PFSK-1 (cell line): ENCODE measurements at regions not wholly inside any gene's neighbourhood (a gene's known extent, or its start where the extent isn't known, plus 50 kb on each side); places are given as distances from the start of the nearest gene placed in this dataset.

ENCODE experiments used
- FOXP2 ChIP-seq: optimal IDR thresholded peaks from 2 replicates; pipeline ENCODE3; 2011; ENCODE audit warnings: borderline replicate concordance, control low read depth, inconsistent platforms; ENCODE audit not compliant: insufficient read depth; ENCODE audit errors: extremely low read length, extremely low read depth
- POLR2AphosphoS5 ChIP-seq: IDR thresholded peaks from 2 replicates; pipeline ENCODE4 v1.6.1; 2012; ENCODE audit warnings: low read depth, mild to moderate bottlenecking, control low read depth, low read length, moderate library complexity
- SIN3A ChIP-seq: IDR thresholded peaks from 2 replicates; pipeline ENCODE4 v1.6.1; 2012; ENCODE audit warnings: mild to moderate bottlenecking, low read length, moderate library complexity, borderline replicate concordance; ENCODE audit not compliant: insufficient read depth
- TAF1 ChIP-seq: IDR thresholded peaks from 2 replicates; pipeline ENCODE4 v1.6.1; 2012; ENCODE audit warnings: low read length, control low read depth, borderline replicate concordance; ENCODE audit not compliant: insufficient read depth
- TF ChIP-seq, protein P1 (sequence below), 2 experiments: IDR thresholded peaks; 2 replicates each; pipeline versions ENCODE4 v1.6.1 to v1.8.0; 2011 to 2012; ENCODE audit warnings: low read depth in 2 of 2, low read length in 2 of 2, control low read depth in 1 of 2, inconsistent platforms in 1 of 2, mild to moderate bottlenecking in 1 of 2, moderate library complexity in 1 of 2; ENCODE audit not compliant: insufficient read depth in 1 of 2

DNA sequence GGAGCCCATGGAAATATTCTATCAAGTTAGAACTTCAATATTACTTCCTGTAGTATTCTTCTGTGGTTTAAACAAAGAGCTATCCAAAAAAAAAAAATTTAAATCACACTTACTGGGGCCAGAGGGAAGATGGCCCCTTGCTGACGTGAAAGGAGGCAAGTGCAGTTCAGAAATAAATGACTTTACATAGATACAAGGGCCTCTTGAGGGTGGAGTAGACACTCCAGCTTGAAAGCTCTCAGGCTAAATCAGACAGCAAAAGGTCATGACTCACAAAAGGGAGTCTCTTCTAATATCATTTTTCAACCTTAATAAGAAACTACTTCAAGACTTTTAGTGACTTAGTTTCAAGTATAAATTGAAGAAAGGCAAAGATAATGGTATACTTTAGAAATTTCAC is 1160.3 kb downstream of the FAM181B start:
- TF ChIP-seq TAF1, result no peak

DNA sequence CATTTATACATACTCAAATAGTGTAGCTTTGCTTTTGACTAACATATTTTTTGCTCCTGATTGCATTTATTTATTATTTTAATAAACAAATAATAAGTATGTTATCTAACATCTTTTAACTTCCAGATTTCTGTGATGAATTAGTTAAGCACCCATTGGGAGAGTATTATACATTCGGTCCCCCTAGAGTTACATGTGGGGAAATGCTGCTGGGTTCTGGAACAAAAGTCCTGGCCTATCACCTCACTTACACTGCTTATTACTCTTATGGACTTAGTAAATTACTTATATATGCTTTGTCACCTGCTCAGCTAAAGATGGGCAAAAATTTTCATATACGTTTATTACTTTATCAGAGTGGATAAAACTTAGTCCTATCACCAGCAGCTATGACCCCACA is 1163.0 kb downstream of the FAM181B start:
- no peak for TF ChIP-seq SIN3A
- TF ChIP-seq, protein P1, sequence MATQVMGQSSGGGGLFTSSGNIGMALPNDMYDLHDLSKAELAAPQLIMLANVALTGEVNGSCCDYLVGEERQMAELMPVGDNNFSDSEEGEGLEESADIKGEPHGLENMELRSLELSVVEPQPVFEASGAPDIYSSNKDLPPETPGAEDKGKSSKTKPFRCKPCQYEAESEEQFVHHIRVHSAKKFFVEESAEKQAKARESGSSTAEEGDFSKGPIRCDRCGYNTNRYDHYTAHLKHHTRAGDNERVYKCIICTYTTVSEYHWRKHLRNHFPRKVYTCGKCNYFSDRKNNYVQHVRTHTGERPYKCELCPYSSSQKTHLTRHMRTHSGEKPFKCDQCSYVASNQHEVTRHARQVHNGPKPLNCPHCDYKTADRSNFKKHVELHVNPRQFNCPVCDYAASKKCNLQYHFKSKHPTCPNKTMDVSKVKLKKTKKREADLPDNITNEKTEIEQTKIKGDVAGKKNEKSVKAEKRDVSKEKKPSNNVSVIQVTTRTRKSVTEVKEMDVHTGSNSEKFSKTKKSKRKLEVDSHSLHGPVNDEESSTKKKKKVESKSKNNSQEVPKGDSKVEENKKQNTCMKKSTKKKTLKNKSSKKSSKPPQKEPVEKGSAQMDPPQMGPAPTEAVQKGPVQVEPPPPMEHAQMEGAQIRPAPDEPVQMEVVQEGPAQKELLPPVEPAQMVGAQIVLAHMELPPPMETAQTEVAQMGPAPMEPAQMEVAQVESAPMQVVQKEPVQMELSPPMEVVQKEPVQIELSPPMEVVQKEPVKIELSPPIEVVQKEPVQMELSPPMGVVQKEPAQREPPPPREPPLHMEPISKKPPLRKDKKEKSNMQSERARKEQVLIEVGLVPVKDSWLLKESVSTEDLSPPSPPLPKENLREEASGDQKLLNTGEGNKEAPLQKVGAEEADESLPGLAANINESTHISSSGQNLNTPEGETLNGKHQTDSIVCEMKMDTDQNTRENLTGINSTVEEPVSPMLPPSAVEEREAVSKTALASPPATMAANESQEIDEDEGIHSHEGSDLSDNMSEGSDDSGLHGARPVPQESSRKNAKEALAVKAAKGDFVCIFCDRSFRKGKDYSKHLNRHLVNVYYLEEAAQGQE (IDR thresholded peaks at IDR 0.05; ENCODE audit: insufficient read depth in 1 of 2, low read depth in 2 of 2, low read length in 2 of 2), result no peak
- no peak for TF ChIP-seq FOXP2
- TF ChIP-seq POLR2AphosphoS5, result no peak
- no peak for TF ChIP-seq TAF1

DNA sequence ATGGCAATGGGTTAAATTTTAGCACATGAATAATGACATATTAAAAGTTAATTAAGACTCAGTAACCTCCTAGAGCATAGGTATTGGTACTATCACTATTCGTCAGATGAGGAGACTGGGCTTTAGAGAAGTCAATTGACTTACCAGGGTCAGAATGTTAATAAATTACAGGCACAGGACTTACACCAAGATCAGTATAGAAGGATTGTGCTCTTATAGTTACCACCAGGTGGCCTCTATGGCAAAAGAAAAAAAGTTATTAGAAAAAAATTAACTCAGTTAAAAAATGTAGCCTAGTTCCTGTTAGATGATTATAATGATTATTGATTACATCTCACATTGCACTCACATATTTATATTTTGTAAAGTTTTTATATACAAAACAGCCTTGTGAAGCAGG is 1163.7 kb downstream of the FAM181B start:
- TF ChIP-seq, protein P1 (IDR thresholded peaks at IDR 0.05; ENCODE audit: insufficient read depth in 1 of 2, low read depth in 2 of 2, low read length in 2 of 2), result no peak
- TF ChIP-seq SIN3A (no peak), FOXP2 (no peak), TAF1 (no peak), POLR2AphosphoS5 (no peak)

DNA sequence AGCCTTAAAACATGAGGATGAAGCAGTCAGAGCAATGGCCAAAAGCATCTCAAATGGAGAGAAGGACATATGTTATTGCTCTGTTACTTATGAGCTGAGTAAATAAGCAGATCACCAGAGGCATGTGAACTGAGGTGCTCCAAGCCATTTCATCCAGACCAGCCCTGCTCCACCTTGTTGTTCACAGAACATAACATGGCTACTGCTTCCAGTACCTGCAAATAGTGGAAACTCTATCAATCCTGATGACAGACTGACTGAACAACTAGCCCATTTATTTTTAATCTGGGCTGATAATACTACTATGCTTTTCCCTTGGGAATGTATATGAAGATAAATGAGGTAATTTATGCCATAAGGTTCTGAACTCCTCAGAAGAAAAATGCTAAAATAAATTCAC is 1164.7 kb downstream of the FAM181B start:
- no peak for TF ChIP-seq TAF1
- TF ChIP-seq POLR2AphosphoS5, result no peak
- no peak for TF ChIP-seq SIN3A
- TF ChIP-seq, protein P1 (IDR thresholded peaks at IDR 0.05; ENCODE audit: insufficient read depth in 1 of 2, low read depth in 2 of 2, low read length in 2 of 2), result no peak
- TF ChIP-seq FOXP2, result no peak

DNA sequence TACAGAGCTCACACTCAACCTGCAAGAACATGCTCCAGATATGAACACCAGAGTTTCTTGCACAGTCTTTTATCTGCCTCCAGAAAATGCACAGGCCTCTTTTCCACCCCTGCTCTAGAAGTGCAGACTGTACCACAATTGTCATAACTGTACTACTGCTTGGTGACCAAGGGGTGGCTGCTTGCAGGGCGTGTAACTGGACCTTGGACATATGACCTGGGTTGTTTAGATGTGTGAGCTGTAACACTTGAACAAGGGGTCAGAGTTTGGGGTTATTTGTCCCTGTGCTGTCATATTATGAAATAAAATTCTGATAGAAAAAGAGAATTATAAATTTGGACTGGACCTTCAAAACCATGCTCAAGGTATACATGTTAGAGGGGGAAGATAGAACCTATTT is 1185.5 kb downstream of the FAM181B start:
- TF ChIP-seq POLR2AphosphoS5 (no peak), SIN3A (no peak)

DNA sequence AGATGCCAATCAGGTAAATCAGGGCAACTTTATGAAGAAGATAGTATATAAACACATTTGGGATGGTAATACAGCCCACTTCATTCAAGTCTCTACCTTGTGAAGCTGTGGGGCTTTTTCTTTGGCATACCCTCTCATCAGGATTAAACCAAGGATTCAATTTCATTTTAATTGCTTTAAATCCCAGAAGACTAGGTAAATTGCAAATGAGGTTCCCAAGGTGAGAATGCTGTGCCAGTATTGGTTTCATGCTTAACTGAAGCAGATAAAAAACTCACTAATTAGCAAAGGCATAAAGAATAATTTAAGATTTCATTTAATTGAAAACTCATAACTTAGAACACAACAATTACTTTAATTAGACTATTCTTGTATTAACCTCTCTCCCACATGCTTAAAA is 1218.1 kb downstream of the FAM181B start:
- no peak for TF ChIP-seq FOXP2
- TF ChIP-seq, protein P1 (IDR thresholded peaks at IDR 0.05; ENCODE audit: insufficient read depth in 1 of 2, low read depth in 2 of 2, low read length in 2 of 2), result no peak
- TF ChIP-seq SIN3A, result no peak
- no peak for TF ChIP-seq POLR2AphosphoS5
- no peak for TF ChIP-seq TAF1
